GM18951 (cell line): ENCODE measurements at regions not wholly inside any gene's neighbourhood (a gene's known extent, or its start where the extent isn't known, plus 50 kb on each side); places are given as distances from the start of the nearest gene placed in this dataset.

ENCODE experiments used
- POLR2A ChIP-seq: IDR thresholded peaks from 4 replicates; pipeline ENCODE4 v1.6.1; 2011; ENCODE audit warnings: mild to moderate bottlenecking; ENCODE audit not compliant: insufficient read length, insufficient read depth; ENCODE audit errors: extremely low read depth
- in situ Hi-C: fragments of 300-500 bp; cut with MboI; formaldehyde crosslinking; loops from one replicate; pipeline ENCODE4 v1.12.0; 2022; ENCODE audit warnings: low sequenced_read_pairs, mixed read lengths, inconsistent platforms; ENCODE audit not compliant: unreplicated experiment

GRCh38 chr11:110807801-110808200 lies 95.6 kb upstream of the ARHGAP20 start:
- in situ Hi-C loops: no loop called here
- TF ChIP-seq POLR2A: no peak

GRCh38 chr11:110805756-110806155 lies 93.5 kb upstream of the ARHGAP20 start:
- in situ Hi-C loops: no loop called here
- no peak for TF ChIP-seq POLR2A

GRCh38 chr11:110802162-110802561 lies 89.9 kb upstream of the ARHGAP20 start:
- in situ Hi-C loops: no loop called here
- no peak for TF ChIP-seq POLR2A

GRCh38 chr11:110801328-110801727 lies 89.1 kb upstream of the ARHGAP20 start:
- in situ Hi-C loops: no loop called here
- no peak for TF ChIP-seq POLR2A

GRCh38 chr11:110798201-110798900 lies 86.1 kb upstream of the ARHGAP20 start:
- in situ Hi-C loops: no loop called here
- TF ChIP-seq POLR2A: no peak

- in situ Hi-C loops: no loop called here
- no peak for TF ChIP-seq POLR2A
Measured at GRCh38 chr11:110797453-110797852, 85.2 kb upstream of the ARHGAP20 start.

- in situ Hi-C loops: no loop called here
- no peak for TF ChIP-seq POLR2A
Measured at GRCh38 chr11:110795112-110795624, 82.9 kb upstream of the ARHGAP20 start.

GRCh38 chr11:110793556-110793955 lies 81.3 kb upstream of the ARHGAP20 start:
- no peak for TF ChIP-seq POLR2A
- in situ Hi-C loops: no loop called here

- no peak for TF ChIP-seq POLR2A
- in situ Hi-C loops: no loop called here
Measured at GRCh38 chr11:110791621-110792020, 79.4 kb upstream of the ARHGAP20 start.

GRCh38 chr11:110787680-110788079 lies 75.4 kb upstream of the ARHGAP20 start:
- in situ Hi-C loops: no loop called here
- no peak for TF ChIP-seq POLR2A

- in situ Hi-C loops: no loop called here
- no peak for TF ChIP-seq POLR2A
Measured at GRCh38 chr11:110786226-110786902, 74.1 kb upstream of the ARHGAP20 start.

- no peak for TF ChIP-seq POLR2A
- in situ Hi-C loops: no loop called here
Measured at GRCh38 chr11:110785398-110785797, 73.2 kb upstream of the ARHGAP20 start.

- no peak for TF ChIP-seq POLR2A
- in situ Hi-C loops: no loop called here
Measured at GRCh38 chr11:110782616-110783015, 70.4 kb upstream of the ARHGAP20 start.

- no peak for TF ChIP-seq POLR2A
- in situ Hi-C loops: no loop called here
Measured at GRCh38 chr11:110779108-110779507, 66.9 kb upstream of the ARHGAP20 start.
